NCI-H1417 treated with DMSO at 0.1 percent for 48 hours (cell line): ENCODE measurements at regions not wholly inside any gene's neighbourhood (a gene's known extent, or its start where the extent isn't known, plus 50 kb on each side); places are given as distances from the start of the nearest gene placed in this dataset.

Source experiments
- DNase-seq: peaks from one replicate; lab custom pipeline; 2025; lab: John Stamatoyannopoulos, UW

DNA sequence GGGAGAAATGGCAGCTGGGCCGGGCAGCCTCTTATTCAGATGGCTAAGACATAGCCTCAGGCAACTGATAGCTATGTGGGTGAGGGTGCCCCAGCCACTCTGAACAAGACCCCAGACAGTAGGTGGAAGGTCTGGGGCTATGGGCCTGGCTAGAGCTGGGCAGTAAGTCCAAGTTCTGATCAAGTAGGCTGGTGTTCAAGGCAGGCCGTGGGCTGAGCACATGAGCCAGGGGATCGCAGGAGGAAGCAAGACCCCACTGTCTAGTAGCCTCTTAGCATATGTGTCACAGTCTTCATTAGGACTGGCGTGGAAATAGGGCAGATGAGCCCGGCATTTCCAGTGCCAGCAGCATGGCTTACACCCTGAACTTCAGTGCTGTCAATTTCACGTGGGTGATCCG is 192.1 kb downstream of the ADAMTS15 start:
- no peak for DNase-seq

DNA sequence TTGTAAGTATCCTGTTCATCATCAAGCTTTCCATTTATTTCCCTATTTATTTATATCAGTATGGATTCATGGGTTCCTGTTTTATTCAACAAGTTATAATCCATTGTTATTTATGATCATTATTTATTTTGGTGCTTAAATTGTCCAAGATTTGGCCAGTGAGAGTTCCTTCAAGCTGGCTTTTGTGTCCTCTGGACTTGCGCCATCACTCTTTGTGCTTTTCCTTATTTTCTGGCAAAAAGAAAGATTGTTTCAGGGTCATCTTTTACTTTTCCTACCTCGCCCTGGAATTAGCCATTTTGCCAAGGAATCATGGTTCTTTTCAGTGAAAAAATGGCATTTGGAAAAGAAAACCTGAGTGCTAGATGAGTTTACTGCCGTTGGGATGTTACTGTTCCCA is 193.4 kb downstream of the ADAMTS15 start:
- DNase-seq = no peak

DNA sequence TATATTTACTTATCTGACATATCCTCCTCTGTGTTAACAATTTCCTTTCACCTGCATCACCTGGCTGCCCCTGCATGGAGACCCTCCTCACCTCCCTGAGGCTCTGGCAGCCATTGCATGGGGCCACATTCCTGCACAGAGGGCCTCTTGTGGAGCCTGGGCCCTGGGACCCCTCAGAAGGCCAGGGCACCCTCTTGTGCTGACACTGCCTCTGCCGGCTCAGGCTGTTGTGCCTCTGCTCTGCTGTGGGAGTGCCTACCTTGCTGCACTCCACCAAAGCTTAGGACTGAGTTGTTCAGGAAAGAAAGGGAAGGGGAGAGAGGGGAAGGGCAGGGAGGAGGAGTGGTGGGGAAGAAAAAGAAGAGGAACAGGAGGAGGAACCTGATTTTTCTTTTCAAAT is 194.5 kb downstream of the ADAMTS15 start:
- DNase-seq = no peak

DNA sequence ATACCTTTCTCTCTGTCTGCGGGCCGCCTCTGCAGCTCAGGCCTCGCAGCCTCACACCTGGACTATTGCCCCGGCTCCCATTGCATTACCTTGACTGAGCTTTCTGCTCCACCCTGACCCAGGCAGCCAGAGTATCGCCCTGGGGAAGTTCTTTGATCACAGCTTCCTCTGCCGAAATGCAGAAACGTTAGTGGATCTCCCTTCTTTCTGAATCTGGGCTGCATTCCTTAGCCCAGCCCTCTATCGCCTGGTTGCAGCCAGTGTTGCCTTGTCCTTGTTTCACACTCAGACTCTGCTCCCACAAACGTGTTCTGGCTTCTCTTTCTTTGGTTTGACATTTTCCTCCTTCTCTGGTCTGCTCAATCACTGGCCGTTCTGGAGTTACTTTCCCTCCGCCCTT is 195.7 kb downstream of the ADAMTS15 start:
- DNase-seq = no peak

DNA sequence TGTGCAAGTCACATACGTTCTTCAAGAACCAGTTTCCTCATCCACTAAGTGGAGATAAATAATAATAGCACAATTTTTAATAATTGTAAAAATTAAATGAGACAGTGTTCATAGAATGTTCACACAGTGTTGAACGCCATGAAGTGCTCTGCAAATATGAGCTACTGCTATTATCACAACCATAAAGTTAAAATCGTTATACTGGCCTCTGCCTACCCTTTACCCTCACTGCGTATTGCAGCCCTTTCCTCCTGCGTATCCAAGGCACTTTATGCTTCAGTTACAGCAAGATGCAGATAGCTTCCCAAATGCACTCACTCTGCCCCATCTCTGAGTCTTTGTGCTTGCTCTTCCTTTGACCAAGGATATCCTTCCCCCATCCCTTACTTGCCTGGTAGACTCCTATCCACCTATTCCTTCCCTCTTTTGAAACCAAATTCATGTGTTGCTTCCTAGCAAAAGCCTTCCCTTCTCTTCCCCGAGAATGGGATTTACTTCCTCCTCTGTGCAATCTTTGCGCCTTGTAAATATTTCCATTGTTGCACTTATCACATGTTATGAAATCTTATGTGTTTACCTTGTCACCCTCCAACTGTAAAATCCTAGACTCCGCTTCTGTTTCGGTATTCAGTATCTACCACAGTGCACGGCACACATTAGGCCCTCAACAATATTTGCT is 196.9 kb downstream of the ADAMTS15 start:
- no peak for DNase-seq

DNA sequence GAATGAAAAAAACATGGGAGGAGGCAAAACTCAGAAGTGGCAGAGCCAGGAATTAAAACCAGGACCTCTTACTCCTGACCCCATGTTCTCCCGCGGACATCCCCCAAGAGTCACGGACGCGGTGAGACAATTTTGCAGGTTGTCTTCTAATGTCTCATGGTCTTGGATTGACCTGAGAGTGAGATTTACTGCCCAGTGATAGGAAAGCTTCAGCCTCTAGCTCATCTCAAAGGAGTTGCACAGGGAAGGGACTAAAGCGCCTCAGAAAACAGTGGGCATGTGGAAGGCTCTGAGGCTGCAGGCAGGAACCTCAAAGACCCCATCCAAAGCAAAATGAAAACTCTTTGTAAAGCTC is 197.4 kb downstream of the ADAMTS15 start:
- no peak for DNase-seq

DNA sequence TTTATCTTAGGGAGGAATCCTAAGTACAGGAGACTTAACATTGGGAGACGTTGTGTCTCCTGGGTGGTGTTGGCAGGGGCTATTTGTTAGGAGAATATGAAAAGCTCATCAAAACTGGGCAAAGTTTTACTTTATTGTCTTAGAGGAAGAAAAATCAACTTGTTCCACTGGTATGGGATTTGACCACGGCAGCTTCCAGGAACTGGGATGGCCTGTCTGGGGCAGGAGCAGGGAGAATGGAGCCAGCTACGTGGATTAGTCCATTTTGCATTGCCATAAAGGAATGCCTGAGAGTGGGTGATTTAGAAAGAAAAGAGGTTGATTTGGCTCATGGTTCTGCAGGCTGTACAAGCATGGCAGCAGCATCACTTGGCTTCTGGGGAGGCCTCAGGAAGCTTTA is 198.4 kb downstream of the ADAMTS15 start:
- no peak for DNase-seq

DNA sequence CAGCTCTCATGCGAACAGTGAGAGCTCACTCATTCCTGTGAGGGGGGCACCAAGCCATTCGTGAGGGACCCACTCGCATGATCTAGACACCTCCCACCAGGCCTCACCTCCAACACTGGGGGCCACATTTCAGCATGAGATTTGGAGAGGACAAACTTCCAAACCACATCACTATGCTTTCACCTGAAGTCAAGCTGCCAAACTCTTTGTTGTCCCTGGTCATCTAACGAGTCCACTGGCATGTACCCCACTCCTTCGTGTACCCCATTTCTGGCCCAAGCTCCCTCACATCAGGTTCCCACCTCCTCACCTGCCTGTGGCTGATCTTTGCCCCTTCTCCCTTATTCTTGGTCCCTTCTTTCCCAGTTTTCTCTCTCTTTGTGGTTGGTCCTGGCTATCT is 198.9 kb downstream of the ADAMTS15 start:
- no peak for DNase-seq

DNA sequence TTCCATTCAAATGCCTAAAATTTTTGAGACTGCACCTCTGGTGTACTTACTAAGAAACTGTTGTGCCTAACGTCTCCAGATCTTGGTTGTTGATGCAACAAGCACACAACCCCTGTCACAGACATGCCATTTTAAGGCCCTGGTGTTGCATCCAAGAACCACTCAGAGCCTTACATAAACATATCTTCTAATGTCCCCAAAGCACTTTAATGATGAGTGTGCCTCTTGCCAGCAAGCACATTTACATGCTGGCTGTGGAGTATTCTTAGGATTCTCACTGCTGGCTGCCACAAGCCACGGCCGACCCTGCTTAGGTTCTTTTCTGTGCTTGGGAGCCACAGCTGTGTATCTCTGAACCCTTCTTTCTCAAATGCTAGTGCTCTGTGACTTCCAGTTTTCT is 201.4 kb downstream of the ADAMTS15 start:
- no peak for DNase-seq

DNA sequence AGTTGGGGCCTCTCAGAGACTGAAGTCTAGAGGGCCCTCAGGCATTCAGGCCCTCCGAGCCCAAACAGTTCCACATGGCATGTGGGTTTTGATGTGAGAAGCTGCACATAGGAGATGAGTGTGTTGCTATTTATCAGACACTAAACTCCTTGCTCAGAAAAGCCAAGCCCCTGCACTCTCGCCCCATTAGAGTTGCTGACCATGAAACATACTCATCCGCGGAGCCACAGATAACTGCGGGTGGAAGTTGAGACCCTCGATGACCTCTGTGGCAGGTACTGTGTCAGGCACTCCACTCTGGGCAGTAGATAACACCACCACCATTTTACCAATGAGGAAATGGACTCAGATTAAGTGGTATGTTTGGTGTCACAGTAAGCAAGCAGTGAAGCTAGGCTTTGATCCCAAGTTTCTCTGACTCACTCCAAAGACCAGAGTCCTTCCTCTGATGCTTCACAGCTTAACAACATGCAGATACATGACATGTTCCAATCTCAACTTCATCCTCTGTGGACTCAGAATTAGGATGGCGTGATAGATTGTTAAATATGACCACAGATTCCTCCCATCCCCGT is 202.1 kb downstream of the ADAMTS15 start:
- no peak for DNase-seq

DNA sequence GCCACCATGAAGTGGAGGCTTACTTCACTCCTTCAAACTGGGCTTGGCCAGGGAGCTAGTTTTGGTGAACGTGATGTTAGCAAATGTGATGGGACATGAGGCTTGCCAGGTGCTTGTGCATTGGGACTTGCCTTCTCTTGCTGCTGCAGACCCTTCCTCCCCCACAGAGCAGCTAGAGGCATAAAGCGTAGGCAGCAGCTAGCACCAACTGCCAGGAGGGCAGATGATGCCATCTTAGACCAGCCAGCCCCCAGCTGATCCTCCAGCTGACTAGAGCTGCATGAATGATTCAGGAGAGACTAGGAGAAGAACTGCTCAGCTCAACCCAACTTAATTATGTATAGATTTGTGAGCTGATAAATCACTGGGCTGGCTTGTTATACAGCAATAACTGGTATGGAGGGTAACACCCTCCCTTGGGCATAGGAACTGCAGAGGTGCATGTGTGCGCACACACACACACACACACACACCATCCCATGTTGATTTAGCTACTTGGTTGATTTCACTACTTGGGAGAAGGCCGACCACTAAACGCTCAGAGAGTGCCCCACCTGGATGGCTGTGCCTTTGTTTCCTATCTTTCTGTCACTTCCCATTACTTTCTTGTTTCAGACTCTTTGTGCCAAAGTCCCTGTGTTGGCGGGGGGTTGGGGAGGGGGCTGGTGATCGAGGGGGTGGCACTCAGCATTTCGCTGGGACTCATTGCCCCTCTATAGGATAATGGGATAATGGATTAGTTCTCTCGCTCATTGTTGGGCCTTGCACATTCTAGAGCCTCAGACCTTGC is 202.8 kb downstream of the ADAMTS15 start:
- DNase-seq = no peak

DNA sequence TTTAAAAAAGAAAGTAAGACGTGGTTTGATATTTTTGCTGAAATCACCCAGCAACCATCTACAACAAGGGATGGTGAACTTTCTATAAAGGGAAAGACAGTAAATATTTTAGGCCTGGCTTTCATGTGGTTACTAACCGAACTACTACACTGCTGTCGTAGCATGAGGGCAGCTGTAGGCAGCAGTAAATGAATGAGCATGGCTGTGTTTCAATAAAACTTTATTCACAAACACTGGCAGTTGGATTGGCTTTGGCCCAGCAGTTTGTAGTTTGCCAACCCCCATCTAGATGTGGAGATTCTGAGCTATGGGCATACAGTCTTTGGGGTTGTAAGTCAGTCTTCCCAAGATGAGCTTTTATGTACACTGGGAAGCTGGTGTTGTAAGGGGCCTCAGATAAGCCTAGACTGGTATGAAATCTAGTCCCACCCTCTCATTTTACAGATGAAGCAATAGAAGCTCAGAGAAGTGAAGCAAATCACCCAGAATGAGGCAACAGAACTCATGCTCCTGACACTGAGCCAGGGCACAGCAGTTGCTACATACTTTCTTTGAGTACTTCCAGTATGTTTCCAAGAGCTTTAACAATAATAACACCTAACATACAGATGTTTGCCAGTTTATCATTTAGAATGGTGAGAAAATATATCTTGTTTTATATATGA is 204.4 kb downstream of the ADAMTS15 start:
- DNase-seq = no peak

DNA sequence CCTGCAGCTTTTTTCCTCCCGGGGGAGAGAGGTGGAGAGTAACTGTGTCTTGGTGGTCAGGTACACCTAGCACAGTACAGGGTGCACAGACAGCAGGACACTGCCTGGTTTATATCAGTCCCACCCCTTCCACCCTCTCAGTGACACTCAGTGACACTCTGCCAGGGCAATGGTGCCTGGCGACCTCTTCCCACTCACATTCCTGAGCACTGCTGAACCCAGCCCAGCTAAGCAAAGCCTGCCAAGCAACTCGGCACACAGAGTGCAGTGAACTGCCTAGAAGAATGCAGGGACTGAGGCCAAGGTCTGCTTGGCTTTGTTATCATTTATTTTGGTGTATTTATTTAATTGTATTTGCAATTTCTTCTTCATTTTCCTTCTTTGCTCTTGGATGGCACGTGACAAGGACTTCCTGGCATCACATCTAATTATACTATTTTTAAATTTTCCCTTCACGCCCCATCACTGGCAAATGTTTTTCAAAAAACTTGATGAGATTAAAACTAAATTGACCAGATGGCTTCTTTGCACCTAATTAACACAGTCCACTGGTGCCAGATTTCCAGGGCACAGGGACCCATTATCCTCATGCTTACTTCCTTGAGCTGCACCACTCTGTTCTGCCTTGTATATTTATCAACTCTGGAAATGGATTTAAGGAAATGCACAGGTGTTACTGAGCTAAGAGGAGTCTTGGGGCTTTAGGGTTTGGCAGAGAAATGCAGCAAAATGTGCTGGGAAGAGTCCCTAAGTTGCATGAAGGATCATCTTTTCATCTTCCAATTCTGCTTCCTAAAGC is 205.6 kb downstream of the ADAMTS15 start:
- DNase-seq = no peak

DNA sequence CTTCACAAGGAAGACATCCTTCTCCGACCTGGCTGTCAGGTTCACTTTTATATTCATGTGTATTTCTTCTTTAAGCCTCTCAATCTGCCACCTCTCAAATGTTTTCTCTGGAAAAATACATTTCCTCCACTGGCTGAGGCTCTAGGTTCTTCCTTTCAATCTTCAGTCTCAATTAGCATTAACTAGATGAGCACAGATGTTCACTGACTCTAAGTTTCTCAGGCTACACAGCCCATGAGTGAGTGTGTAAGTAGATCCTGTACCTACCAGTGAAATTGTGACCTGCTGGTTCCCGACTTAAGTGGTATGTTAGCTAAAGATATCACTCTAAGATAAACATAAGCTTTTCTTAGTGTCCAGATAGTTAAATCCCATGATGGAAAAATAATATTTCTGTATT is 206.9 kb downstream of the ADAMTS15 start:
- no peak for DNase-seq

DNA sequence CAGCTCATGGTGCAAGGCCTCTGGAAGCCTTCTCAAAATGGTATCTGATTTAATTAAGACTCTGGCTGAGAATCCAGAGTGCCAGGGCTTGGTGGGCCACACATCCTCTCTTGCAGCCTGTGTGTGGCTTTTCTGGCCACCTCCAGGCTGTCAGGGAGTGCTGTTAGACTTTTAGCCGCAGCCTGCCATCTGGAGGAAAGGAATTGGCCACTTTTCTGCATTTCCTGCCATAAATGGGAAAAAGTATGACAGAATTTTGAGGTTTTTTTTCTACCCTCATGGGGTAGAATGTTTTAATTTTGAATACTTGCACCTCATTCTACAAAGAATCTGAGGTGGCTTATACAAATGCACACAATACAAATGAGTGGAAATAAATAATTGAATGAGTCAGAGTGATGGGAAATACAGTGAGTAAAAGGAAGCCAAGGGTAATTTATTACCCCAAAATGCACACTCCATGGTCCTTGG is 218.4 kb downstream of the ADAMTS15 start:
- DNase-seq = no peak

DNA sequence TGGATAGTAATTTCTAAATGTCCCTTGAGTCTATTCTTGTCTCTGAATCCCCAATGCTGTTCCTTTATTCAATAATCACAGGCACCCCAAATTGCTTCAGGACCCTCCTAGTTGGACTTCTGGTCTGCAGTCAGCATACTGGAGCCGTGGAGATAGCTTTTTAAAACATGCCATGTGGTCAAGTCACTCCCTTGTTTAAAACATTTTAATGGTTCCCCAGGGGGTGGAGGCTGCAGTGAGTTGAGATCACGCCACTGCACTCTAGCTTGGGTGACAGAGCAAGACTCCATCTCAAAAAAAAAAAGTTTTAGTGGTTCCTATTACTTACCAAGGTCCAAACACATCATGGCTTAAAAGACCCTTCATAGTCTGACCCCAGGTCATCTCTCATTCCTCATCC is 220.3 kb downstream of the ADAMTS15 start:
- no peak for DNase-seq

DNA sequence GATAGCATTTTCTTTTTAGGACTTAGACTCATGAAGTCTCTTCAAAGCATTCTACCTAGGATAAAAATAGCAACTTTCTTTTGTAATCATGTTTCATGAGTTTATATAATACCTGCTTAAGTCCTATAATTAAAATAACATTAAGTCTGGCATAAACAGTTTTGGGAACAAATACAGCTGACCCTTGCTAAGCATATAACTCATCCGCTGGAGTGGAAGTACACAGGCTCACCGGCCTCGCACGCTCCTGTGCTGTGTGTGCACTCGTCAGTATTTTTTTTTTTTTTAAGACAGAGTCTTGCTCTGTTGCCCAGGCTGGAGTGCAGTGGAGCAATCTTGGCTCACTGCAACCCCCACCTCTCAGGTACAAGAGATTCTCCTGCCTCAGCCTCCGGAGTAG is 221.8 kb downstream of the ADAMTS15 start:
- DNase-seq = no peak

DNA sequence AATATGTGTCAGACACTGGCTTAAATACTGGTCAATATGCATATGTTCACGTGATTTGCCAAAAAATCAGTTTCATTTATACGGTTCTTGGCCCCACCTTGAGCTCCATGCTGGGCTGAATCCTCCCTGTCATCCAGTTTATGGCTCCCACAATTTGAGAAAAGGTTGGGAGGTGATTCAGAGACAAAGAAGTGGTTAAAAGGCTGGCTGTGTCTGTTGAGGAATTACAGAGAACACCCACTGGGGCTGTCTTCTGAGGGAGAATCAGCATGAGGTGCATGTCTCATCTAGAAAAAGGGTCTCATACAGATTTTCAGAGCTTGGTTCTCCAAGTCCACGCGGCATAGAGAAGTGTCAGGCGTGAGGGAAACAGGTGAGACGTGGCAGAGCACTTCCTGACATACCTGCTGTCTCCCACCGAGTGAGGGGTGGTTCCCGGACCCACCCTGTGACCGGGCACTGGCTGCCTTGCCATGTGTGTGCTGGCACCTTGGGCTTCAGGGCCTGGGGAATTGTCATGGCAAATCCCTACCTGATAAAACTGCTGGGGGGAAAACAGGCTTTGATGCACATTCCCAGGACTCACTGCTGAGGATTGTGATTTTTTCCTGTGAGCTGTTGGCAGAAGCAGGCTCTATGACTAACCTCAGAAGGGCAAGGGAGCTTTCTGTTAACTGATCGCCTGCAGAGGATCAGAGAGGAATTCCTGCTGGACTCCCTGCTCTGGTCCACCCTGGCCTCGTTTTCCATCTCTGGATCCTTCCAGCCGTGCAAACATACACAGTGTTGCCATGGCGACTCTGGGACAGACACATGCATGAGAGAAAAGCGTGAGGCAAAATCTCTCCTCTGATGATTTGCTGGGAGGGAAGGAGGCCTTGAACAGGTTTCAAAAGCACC is 223.6 kb downstream of the ADAMTS15 start:
- DNase-seq = peak; percentile 2

DNA sequence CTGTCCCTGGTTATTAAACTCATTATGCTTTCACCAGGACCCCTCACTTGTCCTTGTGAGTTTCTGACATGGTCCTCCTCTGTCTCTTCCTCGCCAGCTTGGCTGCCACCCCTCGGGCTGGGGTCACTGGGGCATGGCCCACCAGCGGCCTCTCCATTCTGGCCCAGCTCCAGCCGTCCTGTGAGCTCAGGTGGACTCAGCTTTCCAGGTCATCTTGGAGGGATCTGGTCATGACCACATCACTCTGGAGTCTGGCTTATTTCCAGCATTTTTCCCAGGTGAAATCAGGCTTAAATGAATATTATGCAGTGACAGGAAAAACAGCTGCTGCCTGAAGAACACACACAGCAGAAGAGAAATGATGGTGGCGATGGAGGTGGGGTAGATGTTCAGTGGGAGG is 224.5 kb downstream of the ADAMTS15 start:
- DNase-seq = no peak

DNA sequence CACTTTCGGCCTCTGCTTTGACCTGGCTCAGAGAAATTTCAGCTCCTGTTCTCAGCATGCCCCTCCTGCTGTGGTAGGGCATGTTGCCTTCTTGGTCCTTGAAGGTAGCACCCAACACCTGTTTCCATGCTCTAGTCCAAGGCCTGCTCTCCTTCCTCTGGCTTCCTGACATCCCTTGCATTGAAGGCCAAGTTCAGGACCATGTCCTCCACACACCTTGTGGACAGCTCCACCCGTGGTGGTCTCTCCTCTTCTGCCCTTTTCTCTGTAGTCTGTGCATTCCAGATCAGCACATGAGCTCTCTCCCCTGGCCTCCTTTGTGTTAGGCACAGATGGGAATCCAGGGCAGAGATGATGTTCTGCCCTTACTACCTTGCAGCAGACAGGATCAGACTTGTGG is 225.3 kb downstream of the ADAMTS15 start:
- no peak for DNase-seq

DNA sequence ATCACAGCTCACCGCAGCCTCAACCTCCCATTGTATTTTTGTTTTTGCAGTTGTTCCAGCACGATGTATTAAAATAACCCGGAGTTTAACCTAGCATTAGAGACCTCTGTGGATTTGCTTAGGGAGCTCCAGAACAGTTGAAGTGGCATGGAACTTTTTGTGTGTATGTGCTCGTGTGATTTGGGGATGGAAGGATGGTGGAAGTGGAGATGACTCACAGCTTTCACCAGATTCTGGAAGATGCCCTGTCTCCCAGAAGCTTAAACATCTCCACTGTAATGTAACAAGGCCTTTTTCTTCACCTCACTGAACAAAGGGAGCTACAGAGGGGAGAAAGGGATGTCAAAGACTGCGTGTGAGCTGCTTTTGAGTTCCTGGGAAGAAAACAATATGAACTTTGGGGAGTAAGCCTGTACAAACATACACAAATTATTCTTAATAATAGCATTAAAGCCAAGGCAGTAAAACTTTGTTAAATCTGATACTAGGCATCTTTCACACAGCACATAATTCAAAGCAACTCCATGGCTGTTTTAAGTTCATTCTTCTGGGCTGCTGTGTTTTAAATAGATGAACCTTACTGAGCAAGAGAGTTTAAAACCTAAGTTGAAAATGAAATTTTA is 226.4 kb downstream of the ADAMTS15 start:
- no peak for DNase-seq
